GM12891 (cell line): ENCODE measurements at regions not wholly inside any gene's neighbourhood (a gene's known extent, or its start where the extent isn't known, plus 50 kb on each side); places are given as distances from the start of the nearest gene placed in this dataset.

Source experiments
- POLR2A ChIP-seq: IDR thresholded peaks from 2 replicates; pipeline ENCODE4 v1.6.1; 2011; ENCODE audit warnings: low read depth, low read length, control low read depth
- POLR2AphosphoS5 ChIP-seq: IDR thresholded peaks from 2 replicates; pipeline ENCODE4 v1.6.1; 2011; ENCODE audit warnings: low read depth, low read length, control low read depth

DNA sequence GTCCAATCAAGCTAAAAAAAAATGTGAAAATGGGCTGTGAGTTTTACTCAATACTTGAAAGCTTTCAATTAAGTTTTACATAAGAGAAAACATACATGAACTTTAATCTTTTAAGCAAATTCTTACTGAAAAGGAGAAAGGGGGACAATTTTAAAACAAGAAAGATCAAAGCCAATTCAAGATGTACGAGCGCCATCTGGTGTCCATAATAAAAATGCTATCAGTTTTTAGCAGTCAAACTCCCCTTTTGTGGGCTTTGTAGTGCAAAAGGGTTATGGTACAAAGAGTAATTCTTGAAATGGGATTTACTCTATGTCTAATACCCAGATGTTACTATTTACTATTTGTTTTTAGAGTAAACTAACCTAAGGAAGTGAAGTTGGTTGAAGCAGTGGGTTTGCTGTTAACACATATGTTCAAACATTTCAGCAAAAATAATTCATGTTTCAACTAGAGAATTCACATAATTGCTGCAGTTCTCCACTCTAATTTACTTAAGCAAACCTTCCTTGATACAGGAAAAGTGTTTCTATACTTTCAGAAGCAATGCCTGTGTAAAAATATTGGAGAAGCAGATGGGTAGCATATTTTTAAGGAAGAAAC lies 228.2 kb upstream of the TYRP1 start:
- TF ChIP-seq POLR2AphosphoS5 = no peak
- no peak for TF ChIP-seq POLR2A
